Liver (tissue), 8 donors: ENCODE measurements at regions not wholly inside any gene's neighbourhood (a gene's known extent, or its start where the extent isn't known, plus 50 kb on each side); places are given as distances from the start of the nearest gene placed in this dataset.

ENCODE experiments used
- DNase-seq: peaks from one replicate; pipeline ENCODE4 v3.0.0-alpha.2; 2017; ENCODE audit warnings: low spot score
- H3K27ac ChIP-seq, 2 donors: one replicate each; pipeline ENCODE4 v1.7.0; 2013; ENCODE audit warnings: inconsistent platforms in 2 of 2, low read length in 2 of 2, control low read depth in 1 of 2, low read depth in 1 of 2, mild to moderate bottlenecking in 1 of 2
- H3K27me3 ChIP-seq, 4 donors: one replicate each; pipeline versions ENCODE4 v1.6.1 to v1.7.0; 2013; ENCODE audit warnings: low read length in 3 of 4, inconsistent platforms in 1 of 4, mild to moderate bottlenecking in 1 of 4, moderate library complexity in 1 of 4; ENCODE audit not compliant: control insufficient read depth in 4 of 4, insufficient read depth in 4 of 4
- H3K36me3 ChIP-seq, 4 donors: one replicate each; pipeline versions ENCODE4 v1.6.1 to v1.7.0; 2013; ENCODE audit warnings: low read length in 3 of 4, mild to moderate bottlenecking in 3 of 4, low read depth in 1 of 4, moderate library complexity in 1 of 4; ENCODE audit not compliant: control insufficient read depth in 4 of 4, insufficient read depth in 3 of 4
- H3K4me1 ChIP-seq, 4 donors: one replicate each; pipeline versions ENCODE4 v1.6.1 to v1.7.0; 2013; ENCODE audit warnings: low read length in 3 of 4, mild to moderate bottlenecking in 3 of 4, moderate library complexity in 1 of 4; ENCODE audit not compliant: control insufficient read depth in 4 of 4, insufficient read depth in 4 of 4
- H3K4me3 ChIP-seq, 3 donors: one replicate each; pipeline versions ENCODE4 v1.6.1 to v1.7.0; 2013; ENCODE audit warnings: low read length in 3 of 3, control low read depth in 1 of 3, low read depth in 1 of 3, mild to moderate bottlenecking in 1 of 3
- H3K9ac ChIP-seq, 2 donors: one replicate each; pipeline ENCODE4 v1.7.0; 2013; ENCODE audit warnings: low read length in 2 of 2, mild to moderate bottlenecking in 2 of 2, moderate library complexity in 2 of 2, control low read depth in 1 of 2, low read depth in 1 of 2
- H3K9me3 ChIP-seq, 4 donors: one replicate each; pipeline versions ENCODE4 v1.6.1 to v1.7.0; 2013; ENCODE audit warnings: low read length in 3 of 4; ENCODE audit not compliant: control insufficient read depth in 4 of 4
- EGR1 ChIP-seq, 2 donors: IDR thresholded peaks; 2 replicates each; pipeline ENCODE4 v1.6.1; 2016 to 2018; ENCODE audit warnings: antibody characterized with exemption in 2 of 2, low read depth in 2 of 2
- FOXA1 ChIP-seq: IDR thresholded peaks from 2 replicates; pipeline ENCODE4 v1.6.1; 2016; ENCODE audit warnings: antibody characterized with exemption
- FOXA2 ChIP-seq: IDR thresholded peaks from 2 replicates; pipeline ENCODE4 v1.6.1; 2016; ENCODE audit warnings: antibody characterized with exemption
- GABPA ChIP-seq, 2 donors: IDR thresholded peaks in 1 of 2; conservative IDR thresholded peaks in 1 of 2; 2 replicates each; pipeline ENCODE4 v1.6.1; 2016; ENCODE audit warnings: antibody characterized with exemption in 2 of 2, mild to moderate bottlenecking in 1 of 2, moderate library complexity in 1 of 2
- HNF4A ChIP-seq, 2 donors: conservative IDR thresholded peaks; 2 replicates each; pipeline ENCODE4 v1.6.1; 2016; ENCODE audit warnings: antibody characterized with exemption in 2 of 2, mild to moderate bottlenecking in 2 of 2
- HNF4G ChIP-seq: IDR thresholded peaks from 2 replicates; pipeline ENCODE4 v1.6.1; 2016; ENCODE audit warnings: antibody characterized with exemption
- JUND ChIP-seq, 2 donors: IDR thresholded peaks; 2 replicates each; pipeline ENCODE4 v1.6.1; 2016; ENCODE audit warnings: antibody characterized with exemption in 2 of 2
- MAX ChIP-seq: IDR thresholded peaks from 2 replicates; pipeline ENCODE4 v1.6.1; 2016; ENCODE audit warnings: antibody characterized with exemption
- NR2F2 ChIP-seq: IDR thresholded peaks from 2 replicates; pipeline ENCODE4 v1.6.1; 2016; ENCODE audit warnings: antibody characterized with exemption
- RAD21 ChIP-seq, 2 donors: IDR thresholded peaks; 2 replicates each; pipeline ENCODE4 v1.6.1; 2016; ENCODE audit warnings: antibody characterized with exemption in 2 of 2, mild to moderate bottlenecking in 2 of 2
- RXRA ChIP-seq, 2 donors: IDR thresholded peaks; 2 replicates each; pipeline ENCODE4 v1.6.1; 2017 to 2018; ENCODE audit warnings: antibody characterized with exemption in 2 of 2, mild to moderate bottlenecking in 1 of 2
- SP1 ChIP-seq: IDR thresholded peaks from 2 replicates; pipeline ENCODE4 v1.6.1; 2018; ENCODE audit warnings: antibody characterized with exemption, mild to moderate bottlenecking
- TAF1 ChIP-seq: conservative IDR thresholded peaks from 2 replicates; pipeline ENCODE4 v1.6.1; 2016; ENCODE audit warnings: antibody characterized with exemption, mild to moderate bottlenecking
- YY1 ChIP-seq: IDR thresholded peaks from 2 replicates; pipeline ENCODE4 v1.6.1; 2016; ENCODE audit warnings: antibody characterized with exemption, mild to moderate bottlenecking
- WGBS: extraction: QIAGEN DNeasy Blood & Tissue Kit; methylation state at CpG from one replicate; pipeline ENCODE4 v1.1.7; 2013; 5-methylcytosine and 5-hydroxymethylcytosine counted together
- TF ChIP-seq, protein P1 (sequence below): IDR thresholded peaks from 2 replicates; pipeline ENCODE4 v1.6.1; 2016; ENCODE audit warnings: antibody characterized with exemption
- TF ChIP-seq, protein P2 (sequence below): fragments of 150-350 bp; IDR thresholded peaks from 2 replicates; pipeline ENCODE4 v1.5.1; 2017; ENCODE audit warnings: improper control_type of control experiment, low read depth, low read length; ENCODE audit not compliant: missing input control
- TF ChIP-seq, protein P3 (sequence below): IDR thresholded peaks from 2 replicates; pipeline ENCODE4 v1.6.1; 2016; ENCODE audit warnings: antibody characterized with exemption
- donor health status: healthy.
- donor health status: healthy.
- donor health status: healthy.
- donor health status: healthy.
- donor health status: healthy.

DNA sequence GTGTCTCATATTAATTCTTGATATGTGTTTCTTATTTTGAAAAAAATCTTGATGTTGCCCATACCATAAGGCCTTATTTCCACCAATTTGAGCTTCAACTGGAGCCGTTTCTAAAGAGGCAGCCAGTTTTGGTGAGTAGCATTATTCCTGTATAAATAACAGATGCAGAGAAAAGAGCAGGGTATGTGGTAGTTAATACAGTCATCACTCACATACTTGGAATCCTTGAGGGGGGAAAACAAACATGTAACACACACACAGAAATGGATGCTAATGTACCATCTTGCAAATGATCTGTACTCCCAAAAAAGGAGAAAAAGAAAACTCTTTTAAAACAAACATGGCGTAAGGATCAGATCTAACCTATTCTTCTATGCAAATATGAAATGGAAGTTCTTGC is 389.7 kb downstream of the GPM6A start (continued):
- TF ChIP-seq, protein P1, sequence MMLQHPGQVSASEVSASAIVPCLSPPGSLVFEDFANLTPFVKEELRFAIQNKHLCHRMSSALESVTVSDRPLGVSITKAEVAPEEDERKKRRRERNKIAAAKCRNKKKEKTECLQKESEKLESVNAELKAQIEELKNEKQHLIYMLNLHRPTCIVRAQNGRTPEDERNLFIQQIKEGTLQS = no peak
- TF ChIP-seq YY1 = no peak

DNA sequence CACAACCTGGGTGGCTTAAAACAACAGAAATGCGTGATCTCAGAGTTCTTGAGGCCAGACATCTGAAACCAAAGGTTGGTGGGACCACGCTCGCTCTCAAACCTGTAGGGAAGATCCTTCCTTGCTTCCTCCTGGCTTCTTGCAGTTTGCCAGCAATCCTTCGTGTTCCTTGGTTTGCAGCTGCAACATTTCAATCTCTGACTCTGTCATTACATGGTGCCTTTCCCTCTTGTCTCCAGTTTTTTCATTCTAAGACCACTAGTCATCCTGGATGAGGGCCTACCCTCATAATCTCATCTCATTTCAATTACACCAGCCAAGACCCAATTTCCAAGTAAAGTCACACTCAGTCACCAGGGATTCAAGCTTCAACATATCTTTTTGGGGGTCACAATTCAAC is 388.0 kb downstream of the GPM6A start:
- H3K9me3 ChIP-seq = no peaks in the 10 kb centered on the region
- no peak overlapping the region for H3K9ac ChIP-seq
- H3K36me3 ChIP-seq = no peaks in the 10 kb centered on the region
- no peaks in the 10 kb centered on the region for H3K4me1 ChIP-seq
- DNase-seq = no peak
- no peak overlapping the region for H3K27ac ChIP-seq
- 69% methylated on average over 4 of the region's 4 CpGs for WGBS
- no peak overlapping the region for H3K4me3 ChIP-seq
- no peaks in the 10 kb centered on the region for H3K27me3 ChIP-seq
- TF ChIP-seq SP1 = no peak
- TF ChIP-seq, protein P2, sequence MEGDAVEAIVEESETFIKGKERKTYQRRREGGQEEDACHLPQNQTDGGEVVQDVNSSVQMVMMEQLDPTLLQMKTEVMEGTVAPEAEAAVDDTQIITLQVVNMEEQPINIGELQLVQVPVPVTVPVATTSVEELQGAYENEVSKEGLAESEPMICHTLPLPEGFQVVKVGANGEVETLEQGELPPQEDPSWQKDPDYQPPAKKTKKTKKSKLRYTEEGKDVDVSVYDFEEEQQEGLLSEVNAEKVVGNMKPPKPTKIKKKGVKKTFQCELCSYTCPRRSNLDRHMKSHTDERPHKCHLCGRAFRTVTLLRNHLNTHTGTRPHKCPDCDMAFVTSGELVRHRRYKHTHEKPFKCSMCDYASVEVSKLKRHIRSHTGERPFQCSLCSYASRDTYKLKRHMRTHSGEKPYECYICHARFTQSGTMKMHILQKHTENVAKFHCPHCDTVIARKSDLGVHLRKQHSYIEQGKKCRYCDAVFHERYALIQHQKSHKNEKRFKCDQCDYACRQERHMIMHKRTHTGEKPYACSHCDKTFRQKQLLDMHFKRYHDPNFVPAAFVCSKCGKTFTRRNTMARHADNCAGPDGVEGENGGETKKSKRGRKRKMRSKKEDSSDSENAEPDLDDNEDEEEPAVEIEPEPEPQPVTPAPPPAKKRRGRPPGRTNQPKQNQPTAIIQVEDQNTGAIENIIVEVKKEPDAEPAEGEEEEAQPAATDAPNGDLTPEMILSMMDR = no peak
- no peak for TF ChIP-seq RXRA (IDR thresholded peaks at IDR 0.05)
- TF ChIP-seq EGR1 (IDR thresholded peaks at IDR 0.05; ENCODE audit: low read depth in 2 of 2) = no peak
- TF ChIP-seq RAD21 (IDR thresholded peaks at IDR 0.05) = no peak

DNA sequence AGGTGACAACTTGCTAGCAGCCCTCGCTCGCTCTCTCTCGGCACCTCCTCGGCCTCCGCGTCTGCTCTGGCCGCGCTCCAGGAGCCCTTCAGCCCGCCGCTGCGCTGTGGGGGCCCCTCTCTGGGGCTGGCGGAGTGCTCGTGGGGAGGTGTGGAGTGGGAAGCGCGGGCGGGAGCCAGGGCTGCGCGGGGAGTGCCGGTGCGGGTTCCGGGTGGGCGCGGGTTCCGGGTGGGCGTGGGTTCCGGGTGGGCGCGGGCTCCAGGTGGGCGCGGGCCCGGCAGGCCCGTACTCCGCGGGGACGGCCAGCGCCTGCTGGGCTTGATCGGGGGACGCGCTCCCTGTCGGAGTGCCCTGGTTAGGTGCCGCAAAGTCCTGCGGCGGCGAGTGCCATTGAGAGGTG is 384.3 kb downstream of the GPM6A start:
- Histone ChIP-seq H3K36me3 (no peaks in the 10 kb centered on the region), H3K27me3 (no peaks in the 10 kb centered on the region), H3K9me3 (no peaks in the 10 kb centered on the region), H3K27ac (no peak overlapping the region), H3K4me3 (no peak overlapping the region), H3K4me1 (no peaks in the 10 kb centered on the region), H3K9ac (no peak overlapping the region)
- no peak for DNase-seq
- WGBS = 71% methylated on average over 43 of the region's 44 CpGs
- TF ChIP-seq SP1 (no peak), TAF1 (no peak), HNF4A (conservative IDR thresholded peaks at IDR 0.05) (no peak), FOXA2 (no peak), YY1 (no peak), EGR1 (IDR thresholded peaks at IDR 0.05; ENCODE audit: low read depth in 2 of 2) (no peak), HNF4G (no peak), RAD21 (IDR thresholded peaks at IDR 0.05) (no peak), NR2F2 (no peak), JUND (IDR thresholded peaks at IDR 0.05) (no peak), FOXA1 (no peak), GABPA (IDR thresholded peaks at IDR 0.05 in 1 of 2, conservative IDR thresholded peaks at IDR 0.05 in 1 of 2) (no peak), MAX (no peak)
- TF ChIP-seq, protein P1 = no peak
- TF ChIP-seq, protein P2 = no peak
- TF ChIP-seq, protein P3, sequence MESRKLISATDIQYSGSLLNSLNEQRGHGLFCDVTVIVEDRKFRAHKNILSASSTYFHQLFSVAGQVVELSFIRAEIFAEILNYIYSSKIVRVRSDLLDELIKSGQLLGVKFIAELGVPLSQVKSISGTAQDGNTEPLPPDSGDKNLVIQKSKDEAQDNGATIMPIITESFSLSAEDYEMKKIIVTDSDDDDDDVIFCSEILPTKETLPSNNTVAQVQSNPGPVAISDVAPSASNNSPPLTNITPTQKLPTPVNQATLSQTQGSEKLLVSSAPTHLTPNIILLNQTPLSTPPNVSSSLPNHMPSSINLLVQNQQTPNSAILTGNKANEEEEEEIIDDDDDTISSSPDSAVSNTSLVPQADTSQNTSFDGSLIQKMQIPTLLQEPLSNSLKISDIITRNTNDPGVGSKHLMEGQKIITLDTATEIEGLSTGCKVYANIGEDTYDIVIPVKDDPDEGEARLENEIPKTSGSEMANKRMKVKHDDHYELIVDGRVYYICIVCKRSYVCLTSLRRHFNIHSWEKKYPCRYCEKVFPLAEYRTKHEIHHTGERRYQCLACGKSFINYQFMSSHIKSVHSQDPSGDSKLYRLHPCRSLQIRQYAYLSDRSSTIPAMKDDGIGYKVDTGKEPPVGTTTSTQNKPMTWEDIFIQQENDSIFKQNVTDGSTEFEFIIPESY = no peak
